ENCODE measurements at regions not wholly inside any gene's neighbourhood (a gene's known extent, or its start where the extent isn't known, plus 50 kb on each side); places are given as distances from the start of the nearest gene placed in this dataset.

- Histone ChIP-seq H3K4me2 (no peak overlapping the region), H3K9me3 (no peaks in the 10 kb centered on the region), H3K4me3 (no peak overlapping the region), H3K4me1 (no peaks in the 10 kb centered on the region), H3K27ac (no peak overlapping the region)
- no peak for DNase-seq (ENCODE audit: low read depth in 1 of 2, low spot score in 1 of 2)
- TF ChIP-seq POLR2AphosphoS2 (conservative IDR thresholded peaks at IDR 0.05; ENCODE audit: low read length) (no peak), HOXB13 (CRISPR knock-in tag; IDR thresholded peaks at IDR 0.05; ENCODE audit: low read depth) (no peak), BCL3 (IDR thresholded peaks at IDR 0.05) (no peak)
- ATAC-seq: no peak
- 60% methylated on average over 6 of the region's 6 CpGs for WGBS (ENCODE audit: missing lambda C conversion rate)
- ChIA-PET CTCF (no interaction called here), POLR2A (no interaction called here)
- no peak for FAIRE-seq
Observed at GRCh38 chr6:155955038-155955437, 499.4 kb upstream of the NOX3 start.

- no peak for FAIRE-seq
- ATAC-seq: no peak
- POLR2A ChIA-PET: no interaction called here
- Histone ChIP-seq H3K27ac (no peak overlapping the region), H3K9me3 (no peaks in the 10 kb centered on the region), H3K4me1 (no peaks in the 10 kb centered on the region), H3K4me2 (no peak overlapping the region), H3K4me3 (no peak overlapping the region)
- 48% methylated on average over 7 of the region's 7 CpGs for WGBS (ENCODE audit: missing lambda C conversion rate)
- DNase-seq (ENCODE audit: low read depth in 1 of 2, low spot score in 1 of 2): no peak
- CTCF ChIA-PET: no interaction called here
- TF ChIP-seq CBX8 (IDR thresholded peaks at IDR 0.05) (no peak), NFE2L2 (conservative IDR thresholded peaks at IDR 0.05; ENCODE audit: low read length) (peak; percentile 79)
Observed at GRCh38 chr6:155954149-155954548, 498.5 kb upstream of the NOX3 start.

- WGBS (ENCODE audit: missing lambda C conversion rate): no CpG with 5 or more reads among the region's 3 CpGs
- Histone ChIP-seq H3K4me1 (no peaks in the 10 kb centered on the region), H3K9me3 (no peaks in the 10 kb centered on the region), H3K27ac (no peak overlapping the region), H3K4me3 (no peak overlapping the region), H3K4me2 (no peak overlapping the region)
- DNase-seq (ENCODE audit: low read depth in 1 of 2, low spot score in 1 of 2): no peak
- TF ChIP-seq JUN (IDR thresholded peaks at IDR 0.05): no peak
- no peak for TF ChIP-seq RNF2 (IDR thresholded peaks at IDR 0.05; ENCODE audit: borderline replicate concordance, low read depth)
- TF ChIP-seq NR3C1 (IDR thresholded peaks at IDR 0.05): no peak
- TF ChIP-seq PBX3 (IDR thresholded peaks at IDR 0.05): no peak
- TF ChIP-seq ZFP36 (IDR thresholded peaks at IDR 0.05; ENCODE audit: borderline replicate concordance, partially characterized antibody): no peak
- no peak for TF ChIP-seq SMC3 (IDR thresholded peaks at IDR 0.05)
- no peak for TF ChIP-seq ELK1 (IDR thresholded peaks at IDR 0.05; ENCODE audit: low read depth, low read length)
- TF ChIP-seq ATOH8 (CRISPR knock-in tag; IDR thresholded peaks at IDR 0.05; ENCODE audit: low read depth): no peak
- TF ChIP-seq RARB (CRISPR knock-in tag; IDR thresholded peaks at IDR 0.05): no peak
- TF ChIP-seq FOSB (CRISPR knock-in tag; IDR thresholded peaks at IDR 0.05): no peak
- no peak for TF ChIP-seq USF2 (IDR thresholded peaks at IDR 0.05)
- TF ChIP-seq GATA3 (IDR thresholded peaks at IDR 0.05; ENCODE audit: borderline replicate concordance): no peak
- TF ChIP-seq TP53 (CRISPR knock-in tag; IDR thresholded peaks at IDR 0.05): no peak
- no peak for TF ChIP-seq REST (IDR thresholded peaks at IDR 0.05)
- TF ChIP-seq MAX (IDR thresholded peaks at IDR 0.05): no peak
- no peak for TF ChIP-seq ESRRA (IDR thresholded peaks at IDR 0.05; ENCODE audit: borderline replicate concordance, low read length)
- no peak for TF ChIP-seq BHLHE40 (IDR thresholded peaks at IDR 0.05; ENCODE audit: low read depth, low read length)
- no peak for TF ChIP-seq POLR2A (IDR thresholded peaks at IDR 0.05; ENCODE audit: low read length)
- POLR2A ChIA-PET: no interaction called here
- no peak for FAIRE-seq
- CTCF ChIA-PET: no interaction called here
- ATAC-seq: no peak
Observed at GRCh38 chr6:155949256-155949655, 493.6 kb upstream of the NOX3 start.

All from A549 (cell line).